ENCODE measurements at regions not wholly inside any gene's neighbourhood (a gene's known extent, or its start where the extent isn't known, plus 50 kb on each side); places are given as distances from the start of the nearest gene placed in this dataset.

DNA sequence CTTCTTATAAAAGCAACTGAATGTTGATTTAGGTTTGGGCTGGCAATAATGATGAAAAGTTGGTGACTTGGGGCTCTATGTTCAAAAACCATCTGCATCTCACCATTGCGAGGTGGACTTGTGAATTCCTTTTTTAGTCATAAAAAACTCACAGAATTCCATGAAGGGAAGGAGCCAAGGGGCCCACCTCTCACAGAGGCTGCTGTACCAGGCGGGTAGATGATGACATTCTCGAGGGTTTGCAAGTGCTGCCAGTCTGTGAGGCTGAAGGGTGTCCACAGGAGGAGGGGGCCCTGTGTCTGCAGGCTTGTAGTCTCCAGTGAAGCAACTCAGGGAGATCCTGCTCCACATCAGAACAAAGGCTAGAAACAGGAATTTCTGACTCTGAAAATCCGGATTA, 195.5 kb upstream of the ZNF32 start:
- Histone ChIP-seq H3K4me2 (ENCODE audit: low read length) (no peak overlapping the region), H3K79me2 (ENCODE audit: insufficient read depth, low read length) (no peaks in the 10 kb centered on the region), H4K20me1 (ENCODE audit: insufficient read depth) (no peaks in the 10 kb centered on the region), H3K4me1 (ENCODE audit: control insufficient read depth in 1 of 2, insufficient read depth in 2 of 2, low read length in 2 of 2) (no peaks in the 10 kb centered on the region), H3K9me2 (ENCODE audit: insufficient read depth) (no peaks in the 10 kb centered on the region), H3K9me3 (ENCODE audit: control insufficient read depth in 1 of 2, insufficient read depth in 1 of 2, low read depth in 1 of 2, low read length in 2 of 2) (no peaks in the 10 kb centered on the region), H3K36me3 (ENCODE audit: control insufficient read depth in 1 of 2, insufficient read depth in 2 of 2, low read length in 2 of 2) (no peaks in the 10 kb centered on the region), H2AFZ (ENCODE audit: low read depth, low read length, poor library complexity, severe bottlenecking) (no peak overlapping the region), H3K9ac (ENCODE audit: low read length) (no peak overlapping the region), H3K4me3 (replicated peaks in 1 of 2; ENCODE audit: low read depth in 1 of 2, low read length in 2 of 2) (no peak overlapping the region), H3K27ac (ENCODE audit: low read depth, low read length) (no peak overlapping the region), H3K27me3 (ENCODE audit: insufficient read depth, low read length) (peaks cover 15% of the 10 kb centered on the region; the same call in 1 of the 2 replicates)
- ATAC-seq = no peak
- ChIA-PET CTCF (no interaction called here), RAD21 (ENCODE audit: low non-redundant PET in 1 of 2, low total read pairs in 2 of 2, uncharacterized antibody in 2 of 2, unreplicated experiment in 2 of 2) (no interaction called here), POLR2A (no interaction called here)
- intact Hi-C loops (cut with micrococcal nuclease) = no loop called here
- no TSS peak for BruUV-seq (replicated peaks)
- DNase-seq (ENCODE audit: low read depth, low spot score) = no peak
- TF ChIP-seq CEBPB (IDR thresholded peaks at IDR 0.05; ENCODE audit: low read depth) (no peak), POLR2A (IDR thresholded peaks at IDR 0.05; ENCODE audit: borderline replicate concordance, extremely low read depth, insufficient read depth, insufficient read length) (no peak)

DNA sequence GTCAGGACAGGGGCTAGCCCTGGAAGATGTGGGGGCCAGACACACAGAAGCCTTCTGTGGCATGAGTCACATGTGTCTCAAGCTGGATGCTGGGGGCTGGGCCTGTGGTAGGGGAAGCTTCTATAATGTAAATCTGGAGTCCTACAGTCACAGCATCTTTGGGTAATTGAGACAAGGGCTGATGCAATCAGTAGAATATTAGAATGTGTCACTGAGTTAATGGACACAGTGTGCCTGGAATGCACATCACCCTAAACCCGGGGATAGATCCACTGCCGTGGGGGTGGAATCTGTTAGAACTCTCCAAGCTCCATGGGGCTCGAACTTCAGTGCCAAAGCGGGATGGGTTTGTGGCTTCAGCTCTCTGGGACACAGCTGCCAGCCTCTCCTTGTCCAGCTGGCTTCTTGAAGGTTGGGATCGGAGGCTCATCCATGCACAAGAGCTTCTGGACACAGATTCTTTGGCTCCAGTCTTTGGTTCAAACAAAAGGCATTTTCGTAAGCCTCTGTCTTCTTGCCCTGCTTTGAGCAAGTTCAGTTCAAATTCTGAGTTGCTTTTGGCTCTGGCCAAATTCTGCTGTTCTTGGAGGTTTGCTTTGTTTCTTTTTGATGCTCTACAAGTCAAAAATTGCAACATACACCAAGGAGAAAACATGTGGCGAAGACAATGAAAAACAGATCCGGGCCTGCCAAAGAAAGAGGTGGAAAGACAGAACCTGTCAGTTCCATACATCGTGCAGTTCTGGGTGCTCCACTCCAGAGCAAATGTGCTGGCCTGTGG, 194.8 kb upstream of the ZNF32 start:
- no peaks in the 10 kb centered on the region for H3K4me1 ChIP-seq (ENCODE audit: control insufficient read depth in 1 of 2, insufficient read depth in 2 of 2, low read length in 2 of 2)
- H3K9ac ChIP-seq (ENCODE audit: low read length) = no peak overlapping the region
- no TSS peak for BruUV-seq (replicated peaks)
- H3K9me3 ChIP-seq (ENCODE audit: control insufficient read depth in 1 of 2, insufficient read depth in 1 of 2, low read depth in 1 of 2, low read length in 2 of 2) = no peaks in the 10 kb centered on the region
- H3K4me2 ChIP-seq (ENCODE audit: low read length) = no peak overlapping the region
- intact Hi-C loops (cut with micrococcal nuclease) = no loop called here
- no peak for DNase-seq (ENCODE audit: low read depth, low spot score)
- no peak for TF ChIP-seq RAD21 (IDR thresholded peaks at IDR 0.05; ENCODE audit: low read depth)
- no peak for TF ChIP-seq ZFX (IDR thresholded peaks at IDR 0.05)
- TF ChIP-seq CBX3 (IDR thresholded peaks at IDR 0.05; ENCODE audit: low read depth) = no peak
- TF ChIP-seq, protein P1, sequence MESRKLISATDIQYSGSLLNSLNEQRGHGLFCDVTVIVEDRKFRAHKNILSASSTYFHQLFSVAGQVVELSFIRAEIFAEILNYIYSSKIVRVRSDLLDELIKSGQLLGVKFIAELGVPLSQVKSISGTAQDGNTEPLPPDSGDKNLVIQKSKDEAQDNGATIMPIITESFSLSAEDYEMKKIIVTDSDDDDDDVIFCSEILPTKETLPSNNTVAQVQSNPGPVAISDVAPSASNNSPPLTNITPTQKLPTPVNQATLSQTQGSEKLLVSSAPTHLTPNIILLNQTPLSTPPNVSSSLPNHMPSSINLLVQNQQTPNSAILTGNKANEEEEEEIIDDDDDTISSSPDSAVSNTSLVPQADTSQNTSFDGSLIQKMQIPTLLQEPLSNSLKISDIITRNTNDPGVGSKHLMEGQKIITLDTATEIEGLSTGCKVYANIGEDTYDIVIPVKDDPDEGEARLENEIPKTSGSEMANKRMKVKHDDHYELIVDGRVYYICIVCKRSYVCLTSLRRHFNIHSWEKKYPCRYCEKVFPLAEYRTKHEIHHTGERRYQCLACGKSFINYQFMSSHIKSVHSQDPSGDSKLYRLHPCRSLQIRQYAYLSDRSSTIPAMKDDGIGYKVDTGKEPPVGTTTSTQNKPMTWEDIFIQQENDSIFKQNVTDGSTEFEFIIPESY (IDR thresholded peaks at IDR 0.05; ENCODE audit: extremely low read depth, insufficient replicate concordance, low read length) = no peak
- TF ChIP-seq SP1 (IDR thresholded peaks at IDR 0.05; ENCODE audit: low read depth) = no peak
- TF ChIP-seq, protein P2, sequence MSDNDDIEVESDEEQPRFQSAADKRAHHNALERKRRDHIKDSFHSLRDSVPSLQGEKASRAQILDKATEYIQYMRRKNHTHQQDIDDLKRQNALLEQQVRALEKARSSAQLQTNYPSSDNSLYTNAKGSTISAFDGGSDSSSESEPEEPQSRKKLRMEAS (IDR thresholded peaks at IDR 0.05) = no peak
- TF ChIP-seq, protein P3, sequence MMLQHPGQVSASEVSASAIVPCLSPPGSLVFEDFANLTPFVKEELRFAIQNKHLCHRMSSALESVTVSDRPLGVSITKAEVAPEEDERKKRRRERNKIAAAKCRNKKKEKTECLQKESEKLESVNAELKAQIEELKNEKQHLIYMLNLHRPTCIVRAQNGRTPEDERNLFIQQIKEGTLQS (IDR thresholded peaks at IDR 0.05) = no peak
- no peak for TF ChIP-seq ZNF274 (IDR thresholded peaks at IDR 0.05; ENCODE audit: low read depth, low read length)
- no peak for TF ChIP-seq POLR2AphosphoS5 (IDR thresholded peaks at IDR 0.05; ENCODE audit: low read depth, low read length)
- no peak for TF ChIP-seq SRF (IDR thresholded peaks at IDR 0.05; ENCODE audit: low read depth)
- no peak for TF ChIP-seq POLR2A (IDR thresholded peaks at IDR 0.05; ENCODE audit: borderline replicate concordance, extremely low read depth, insufficient read depth, insufficient read length)
- TF ChIP-seq FOSL1 (IDR thresholded peaks at IDR 0.05; ENCODE audit: low read depth) = no peak
- TF ChIP-seq YY1 (IDR thresholded peaks at IDR 0.05; ENCODE audit: extremely low read depth, insufficient replicate concordance, low read depth, low read length) = no peak
- TF ChIP-seq JUND (IDR thresholded peaks at IDR 0.05) = no peak
- no peaks in the 10 kb centered on the region for H3K79me2 ChIP-seq (ENCODE audit: insufficient read depth, low read length)
- CTCF ChIA-PET = no interaction called here
- no peak overlapping the region for H3K27ac ChIP-seq (ENCODE audit: low read depth, low read length)
- peaks cover 17% of the 10 kb centered on the region; the same call in 1 of the 2 replicates for H3K27me3 ChIP-seq (ENCODE audit: insufficient read depth, low read length)
- H3K4me3 ChIP-seq (replicated peaks in 1 of 2; ENCODE audit: low read depth in 1 of 2, low read length in 2 of 2) = no peak overlapping the region
- H3K36me3 ChIP-seq (ENCODE audit: control insufficient read depth in 1 of 2, insufficient read depth in 2 of 2, low read length in 2 of 2) = no peaks in the 10 kb centered on the region
- H3K9me2 ChIP-seq (ENCODE audit: insufficient read depth) = no peaks in the 10 kb centered on the region
- no peaks in the 10 kb centered on the region for H4K20me1 ChIP-seq (ENCODE audit: insufficient read depth)
- ATAC-seq = no peak
- no peak overlapping the region for H2AFZ ChIP-seq (ENCODE audit: low read depth, low read length, poor library complexity, severe bottlenecking)
- POLR2A ChIA-PET = no interaction called here
- RAD21 ChIA-PET (ENCODE audit: low non-redundant PET in 1 of 2, low total read pairs in 2 of 2, uncharacterized antibody in 2 of 2, unreplicated experiment in 2 of 2) = no interaction called here

Measured in HCT116 (cell line).